ENCODE measurements at regions not wholly inside any gene's neighbourhood (a gene's known extent, or its start where the extent isn't known, plus 50 kb on each side); places are given as distances from the start of the nearest gene placed in this dataset.
"Not testable (repeated sequence)": the region's sequence is repeated elsewhere in the genome, so short reads cannot be mapped to it uniquely, and the experiment has no call there.

- H3K4me3 ChIP-seq (ENCODE audit: low read length) = no peak overlapping the region
- TF ChIP-seq, protein P1, sequence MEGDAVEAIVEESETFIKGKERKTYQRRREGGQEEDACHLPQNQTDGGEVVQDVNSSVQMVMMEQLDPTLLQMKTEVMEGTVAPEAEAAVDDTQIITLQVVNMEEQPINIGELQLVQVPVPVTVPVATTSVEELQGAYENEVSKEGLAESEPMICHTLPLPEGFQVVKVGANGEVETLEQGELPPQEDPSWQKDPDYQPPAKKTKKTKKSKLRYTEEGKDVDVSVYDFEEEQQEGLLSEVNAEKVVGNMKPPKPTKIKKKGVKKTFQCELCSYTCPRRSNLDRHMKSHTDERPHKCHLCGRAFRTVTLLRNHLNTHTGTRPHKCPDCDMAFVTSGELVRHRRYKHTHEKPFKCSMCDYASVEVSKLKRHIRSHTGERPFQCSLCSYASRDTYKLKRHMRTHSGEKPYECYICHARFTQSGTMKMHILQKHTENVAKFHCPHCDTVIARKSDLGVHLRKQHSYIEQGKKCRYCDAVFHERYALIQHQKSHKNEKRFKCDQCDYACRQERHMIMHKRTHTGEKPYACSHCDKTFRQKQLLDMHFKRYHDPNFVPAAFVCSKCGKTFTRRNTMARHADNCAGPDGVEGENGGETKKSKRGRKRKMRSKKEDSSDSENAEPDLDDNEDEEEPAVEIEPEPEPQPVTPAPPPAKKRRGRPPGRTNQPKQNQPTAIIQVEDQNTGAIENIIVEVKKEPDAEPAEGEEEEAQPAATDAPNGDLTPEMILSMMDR (IDR thresholded peaks at IDR 0.05; ENCODE audit: insufficient read depth, low read depth, low read length, missing control alignments) = no peak
- DNase-seq (ENCODE audit: low read depth) = no peak
Measured at GRCh38 chr16:35207059-35207999, 1747.9 kb downstream of the TP53TG3F start.

DNA sequence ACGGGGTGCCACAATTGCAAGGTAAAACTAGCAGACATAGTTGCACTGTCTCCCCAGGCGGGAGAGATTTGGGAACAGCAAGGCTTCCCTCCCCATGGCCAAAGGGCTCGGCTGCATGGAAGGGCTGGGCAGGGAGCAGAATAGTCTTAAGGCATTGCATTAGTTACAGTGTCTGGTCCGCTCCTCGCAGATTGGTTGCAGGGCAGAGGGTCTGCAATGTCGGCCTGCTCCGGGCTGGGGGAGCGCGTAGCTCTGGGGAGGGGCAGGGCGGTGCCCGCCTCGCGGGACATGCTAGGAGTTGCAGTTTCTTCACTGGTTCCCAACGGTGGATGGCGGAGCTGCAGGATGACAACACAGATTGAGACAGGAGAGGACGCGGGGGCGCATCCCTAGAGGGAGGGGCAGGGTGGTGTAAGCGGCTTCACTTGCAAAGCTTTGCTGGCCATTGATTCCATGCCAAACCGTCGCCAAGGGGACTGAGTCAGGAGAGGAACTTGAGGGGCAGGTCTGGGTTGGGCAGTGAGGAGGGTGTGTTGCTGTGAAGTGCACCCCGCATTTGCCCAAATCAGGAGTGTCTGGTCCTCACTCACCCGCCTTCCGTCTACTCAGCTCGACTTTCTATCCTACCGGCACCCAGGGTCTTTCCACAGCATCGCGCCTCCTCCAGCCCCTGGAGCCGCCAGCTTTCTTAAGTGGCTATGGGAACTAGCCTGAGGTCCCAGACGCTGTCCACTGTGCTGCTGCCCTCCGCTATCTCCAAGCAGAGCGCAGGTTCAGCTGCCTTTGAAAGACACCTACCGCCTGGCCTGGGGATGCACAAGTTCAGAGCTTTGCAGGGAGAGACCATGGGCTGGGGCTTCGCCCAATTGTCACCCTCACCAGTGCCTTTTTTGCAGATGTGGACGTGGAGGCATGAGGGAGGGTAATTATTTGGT lies 1748.9 kb downstream of the TP53TG3F start:
- TF ChIP-seq, protein P1 (IDR thresholded peaks at IDR 0.05; ENCODE audit: insufficient read depth, low read depth, low read length, missing control alignments) = no peak
- no peak for DNase-seq (ENCODE audit: low read depth)
- H3K4me3 ChIP-seq (ENCODE audit: low read length) = no peak overlapping the region

GRCh38 chr16:35210681-35211433 lies 1751.4 kb downstream of the TP53TG3F start:
- H3K4me3 ChIP-seq (ENCODE audit: low read length) = no peak overlapping the region
- TF ChIP-seq, protein P1 (IDR thresholded peaks at IDR 0.05; ENCODE audit: insufficient read depth, low read depth, low read length, missing control alignments) = no peak
- no peak for DNase-seq (ENCODE audit: low read depth)

GRCh38 chr16:35214840-35215239 lies 1755.4 kb downstream of the TP53TG3F start:
- H3K4me3 ChIP-seq (ENCODE audit: low read length) = no peak overlapping the region
- TF ChIP-seq, protein P1 (IDR thresholded peaks at IDR 0.05; ENCODE audit: insufficient read depth, low read depth, low read length, missing control alignments) = no peak
- DNase-seq (ENCODE audit: low read depth) = no peak

GRCh38 chr16:35215287-35215686 lies 1755.9 kb downstream of the TP53TG3F start:
- TF ChIP-seq, protein P1 (IDR thresholded peaks at IDR 0.05; ENCODE audit: insufficient read depth, low read depth, low read length, missing control alignments) = no peak
- no peak overlapping the region for H3K4me3 ChIP-seq (ENCODE audit: low read length)
- DNase-seq (ENCODE audit: low read depth) = no peak

- DNase-seq (ENCODE audit: low read depth); H3K4me3 ChIP-seq (ENCODE audit: low read length): not testable (repeated sequence)
Measured at GRCh38 chr16:35216261-35216660, 1756.8 kb downstream of the TP53TG3F start.
